ENCODE measurements at regions not wholly inside any gene's neighbourhood (a gene's known extent, or its start where the extent isn't known, plus 50 kb on each side); places are given as distances from the start of the nearest gene placed in this dataset.

DNA sequence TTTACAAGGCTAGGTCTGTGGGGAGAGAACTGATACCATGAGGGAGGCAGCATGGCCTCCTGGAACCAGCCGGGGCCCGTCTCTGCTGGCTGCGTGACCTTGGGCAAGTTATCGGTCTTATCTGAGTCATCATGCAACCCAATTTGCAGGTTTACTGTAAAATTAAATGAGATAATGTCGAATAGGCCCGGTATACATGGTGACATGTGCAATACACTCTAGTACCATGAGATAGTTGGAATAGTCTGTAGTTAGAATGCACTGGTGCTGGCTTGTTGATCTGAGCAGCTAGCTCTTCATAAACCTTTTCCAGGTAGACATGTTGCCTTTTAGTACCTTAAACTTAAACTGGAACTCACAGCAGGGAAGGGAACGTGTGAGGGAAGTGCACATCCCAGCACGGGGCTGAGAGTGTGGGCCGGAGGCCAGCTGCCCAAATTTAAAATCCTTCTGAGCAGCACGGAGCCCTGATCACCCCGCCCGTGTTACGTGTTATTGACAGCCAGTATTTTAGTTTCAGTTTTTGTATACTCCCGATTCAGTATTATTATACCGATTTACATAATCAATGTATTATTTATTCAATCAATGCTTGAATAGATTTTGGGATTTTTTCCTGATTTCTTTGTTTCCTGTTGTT, 72.4 kb upstream of the HS6ST1 start:
- TF ChIP-seq CTCF (IDR thresholded peaks at IDR 0.05): no peak

GRCh38 chr2:128391679-128392078, 73.0 kb upstream of the HS6ST1 start:
- no peak overlapping the region for H3K27ac Mint-ChIP-seq

More for the DNA sequence above, 72.4 kb upstream of the HS6ST1 start:
- Histone ChIP-seq H3K4me3 (ENCODE audit: low read length) (no peak overlapping the region), H3K4me1 (ENCODE audit: insufficient read depth, low read length) (no peaks in the 10 kb centered on the region), H3K27me3 (ENCODE audit: control insufficient read depth in 1 of 2, insufficient read depth in 2 of 2, low read length in 2 of 2) (peaks cover 0 to 4% of the 10 kb centered on the region in 2 experiments), H3K27ac (ENCODE audit: low read depth in 1 of 2, low read length in 2 of 2) (no peak overlapping the region), H3K9me3 (ENCODE audit: control insufficient read depth in 1 of 2, insufficient read depth in 1 of 2, low read length in 2 of 2) (peaks cover 0 to 4% of the 10 kb centered on the region in 2 experiments), H3K36me3 (ENCODE audit: insufficient read depth, low read length) (no peaks in the 10 kb centered on the region)
- no peaks in the 10 kb centered on the region for H3K4me1 Mint-ChIP-seq (ENCODE audit: low read depth)
- DNase-seq (no peak), ATAC-seq (ENCODE audit: poor library complexity) (no peak)
- no peak overlapping the region for H3K4me3 Mint-ChIP-seq
- H3K27me3 Mint-ChIP-seq: no peaks in the 10 kb centered on the region
- H3K36me3 Mint-ChIP-seq (ENCODE audit: low read depth): no peaks in the 10 kb centered on the region
- no peaks in the 10 kb centered on the region for H3K9me3 Mint-ChIP-seq
- CTCF ChIA-PET: no interaction called here
- POLR2A ChIA-PET: no interaction called here
- no peak overlapping the region for H3K27ac Mint-ChIP-seq
- intact Hi-C loops (cut with DNase I, micrococcal nuclease): no loop called here

DNA sequence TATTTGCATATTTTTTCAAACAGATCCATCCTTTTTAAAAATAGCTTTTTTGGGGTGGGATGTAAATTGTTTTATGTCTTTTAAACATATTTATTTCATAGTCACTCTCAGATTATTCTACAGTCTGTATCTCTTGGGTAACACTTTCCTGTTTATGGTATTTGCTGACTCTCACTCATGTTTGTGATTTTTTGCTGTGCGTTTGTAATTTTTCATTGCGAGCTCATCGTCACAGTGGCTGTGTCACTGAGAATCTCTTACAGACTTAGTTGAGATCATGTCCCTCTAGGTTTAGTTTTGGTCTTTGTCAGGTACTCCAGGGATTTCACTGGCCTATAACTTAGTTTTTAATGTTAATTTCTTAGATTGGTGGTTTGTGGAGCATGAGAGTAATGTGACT, 73.5 kb upstream of the HS6ST1 start:
- H3K27me3 ChIP-seq (ENCODE audit: control insufficient read depth in 1 of 2, insufficient read depth in 2 of 2, low read length in 2 of 2): peaks cover 0 to 4% of the 10 kb centered on the region in 2 experiments
- no peaks in the 10 kb centered on the region for H3K4me1 Mint-ChIP-seq (ENCODE audit: low read depth)
- no peak overlapping the region for H3K4me3 Mint-ChIP-seq
- no peaks in the 10 kb centered on the region for H3K36me3 Mint-ChIP-seq (ENCODE audit: low read depth)
- ChIA-PET CTCF (no interaction called here), POLR2A (no interaction called here)
- H3K4me3 ChIP-seq (ENCODE audit: low read length): no peak overlapping the region
- no peaks in the 10 kb centered on the region for H3K9me3 Mint-ChIP-seq
- H3K27me3 Mint-ChIP-seq: no peaks in the 10 kb centered on the region
- peaks cover 0 to 4% of the 10 kb centered on the region in 2 experiments for H3K9me3 ChIP-seq (ENCODE audit: control insufficient read depth in 1 of 2, insufficient read depth in 1 of 2, low read length in 2 of 2)
- H3K27ac Mint-ChIP-seq: no peak overlapping the region
- no peak overlapping the region for H3K27ac ChIP-seq (ENCODE audit: low read depth in 1 of 2, low read length in 2 of 2)
- ATAC-seq (ENCODE audit: poor library complexity) (no peak), DNase-seq (no peak)
- H3K4me1 ChIP-seq (ENCODE audit: insufficient read depth, low read length): no peaks in the 10 kb centered on the region
- TF ChIP-seq CTCF (IDR thresholded peaks at IDR 0.05): no peak
- intact Hi-C loops (cut with DNase I, micrococcal nuclease): no loop called here
- no peaks in the 10 kb centered on the region for H3K36me3 ChIP-seq (ENCODE audit: insufficient read depth, low read length)

More at GRCh38 chr2:128391679-128392078, 73.0 kb upstream of the HS6ST1 start:
- Mint-ChIP-seq H3K9me3 (no peaks in the 10 kb centered on the region), H3K4me3 (no peak overlapping the region), H3K27me3 (no peaks in the 10 kb centered on the region), H3K36me3 (ENCODE audit: low read depth) (no peaks in the 10 kb centered on the region), H3K4me1 (ENCODE audit: low read depth) (no peaks in the 10 kb centered on the region)
- Histone ChIP-seq H3K36me3 (ENCODE audit: insufficient read depth, low read length) (no peaks in the 10 kb centered on the region), H3K4me3 (ENCODE audit: low read length) (no peak overlapping the region), H3K27ac (ENCODE audit: low read depth in 1 of 2, low read length in 2 of 2) (no peak overlapping the region), H3K9me3 (ENCODE audit: control insufficient read depth in 1 of 2, insufficient read depth in 1 of 2, low read length in 2 of 2) (peaks cover 0 to 4% of the 10 kb centered on the region in 2 experiments), H3K27me3 (ENCODE audit: control insufficient read depth in 1 of 2, insufficient read depth in 2 of 2, low read length in 2 of 2) (peaks cover 0 to 4% of the 10 kb centered on the region in 2 experiments), H3K4me1 (ENCODE audit: insufficient read depth, low read length) (no peaks in the 10 kb centered on the region)
- POLR2A ChIA-PET: no interaction called here
- no peak for ATAC-seq (ENCODE audit: poor library complexity)
- intact Hi-C loops (cut with DNase I, micrococcal nuclease): no loop called here
- no peak for TF ChIP-seq CTCF (IDR thresholded peaks at IDR 0.05)
- no peak for DNase-seq
- CTCF ChIA-PET: no interaction called here

Measured in CD4-positive, alpha-beta T cell (primary cell).